ENCODE measurements at regions not wholly inside any gene's neighbourhood (a gene's known extent, or its start where the extent isn't known, plus 50 kb on each side); places are given as distances from the start of the nearest gene placed in this dataset.

DNA sequence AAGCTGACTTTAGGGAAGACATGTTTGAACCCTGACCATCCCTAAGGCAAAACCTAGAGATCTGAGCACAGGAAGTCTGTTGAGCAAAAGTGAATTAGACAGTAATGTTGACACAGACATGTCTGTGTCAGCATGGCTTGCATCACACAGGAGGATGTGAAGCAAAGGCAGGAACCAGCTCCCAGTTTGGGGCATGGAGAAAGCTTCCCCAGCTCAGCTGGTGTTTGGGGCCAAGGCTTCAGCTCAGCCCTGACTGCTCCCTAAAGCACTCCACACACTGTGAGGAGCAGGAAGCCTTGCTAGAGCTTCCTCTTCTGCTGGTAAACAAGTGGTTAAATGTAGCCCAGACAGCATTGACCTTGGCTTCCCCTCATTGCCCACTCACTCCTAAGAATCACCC is 153.8 kb upstream of the UBL3 start:
- H3K36me3 Mint-ChIP-seq (ENCODE audit: insufficient read depth, unreplicated experiment) = no peaks in the 10 kb centered on the region
- POLR2A ChIA-PET = interaction anchor here (0.8 to 1.2 kb wide), 2 partner anchors 102 to 154 kb away, joined by 3 to 4 read pairs; partner anchors contain the start of gene UBL3
- H3K4me1 Mint-ChIP-seq (ENCODE audit: insufficient read depth, unreplicated experiment) = peaks cover 19% of the 10 kb centered on the region
- CTCF ChIA-PET = interaction anchor here (0.6 to 1.1 kb wide), 4 partner anchors 13 to 158 kb away, joined by 3 to 4 read pairs (median 3); no protein-coding TSS in a partner anchor
- H3K27me3 Mint-ChIP-seq (ENCODE audit: insufficient read depth, unreplicated experiment) = no peaks in the 10 kb centered on the region
- H3K9me3 Mint-ChIP-seq (ENCODE audit: unreplicated experiment) = no peaks in the 10 kb centered on the region
- TF ChIP-seq, protein P1, sequence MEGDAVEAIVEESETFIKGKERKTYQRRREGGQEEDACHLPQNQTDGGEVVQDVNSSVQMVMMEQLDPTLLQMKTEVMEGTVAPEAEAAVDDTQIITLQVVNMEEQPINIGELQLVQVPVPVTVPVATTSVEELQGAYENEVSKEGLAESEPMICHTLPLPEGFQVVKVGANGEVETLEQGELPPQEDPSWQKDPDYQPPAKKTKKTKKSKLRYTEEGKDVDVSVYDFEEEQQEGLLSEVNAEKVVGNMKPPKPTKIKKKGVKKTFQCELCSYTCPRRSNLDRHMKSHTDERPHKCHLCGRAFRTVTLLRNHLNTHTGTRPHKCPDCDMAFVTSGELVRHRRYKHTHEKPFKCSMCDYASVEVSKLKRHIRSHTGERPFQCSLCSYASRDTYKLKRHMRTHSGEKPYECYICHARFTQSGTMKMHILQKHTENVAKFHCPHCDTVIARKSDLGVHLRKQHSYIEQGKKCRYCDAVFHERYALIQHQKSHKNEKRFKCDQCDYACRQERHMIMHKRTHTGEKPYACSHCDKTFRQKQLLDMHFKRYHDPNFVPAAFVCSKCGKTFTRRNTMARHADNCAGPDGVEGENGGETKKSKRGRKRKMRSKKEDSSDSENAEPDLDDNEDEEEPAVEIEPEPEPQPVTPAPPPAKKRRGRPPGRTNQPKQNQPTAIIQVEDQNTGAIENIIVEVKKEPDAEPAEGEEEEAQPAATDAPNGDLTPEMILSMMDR (IDR thresholded peaks at IDR 0.05; ENCODE audit: unreplicated experiment) = no peak
- H3K27ac Mint-ChIP-seq (ENCODE audit: low read depth, unreplicated experiment) = no peak overlapping the region
- no peak overlapping the region for H3K4me3 Mint-ChIP-seq (ENCODE audit: unreplicated experiment)
- peak; percentile 30 for DNase-seq (ENCODE audit: unreplicated experiment)
- no TSS peak for BruUV-seq (replicated peaks)
- intact Hi-C loops (cut with micrococcal nuclease) = loop anchor here (5.0 kb wide), 1 partner anchor 157 kb away; no protein-coding TSS in a partner anchor

DNA sequence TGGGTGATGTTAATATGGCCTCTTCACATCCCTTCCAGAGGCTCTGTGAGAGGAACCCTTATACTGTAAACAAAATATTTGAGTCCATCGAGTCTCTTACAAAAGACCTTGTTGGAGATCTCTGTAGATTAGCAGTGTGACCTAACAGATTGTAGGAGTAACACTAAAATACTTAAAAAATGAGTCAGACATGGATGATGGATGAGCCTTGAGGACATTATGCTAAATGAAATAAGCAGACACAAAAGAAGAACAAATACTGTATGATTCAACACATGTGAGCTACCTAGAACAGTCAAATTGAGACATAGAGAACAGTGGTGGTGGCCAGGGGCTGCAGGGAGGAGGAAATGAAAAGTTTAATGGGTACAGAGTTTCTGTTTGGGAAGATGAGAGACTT is 152.2 kb upstream of the UBL3 start:
- no peaks in the 10 kb centered on the region for H3K36me3 Mint-ChIP-seq (ENCODE audit: insufficient read depth, unreplicated experiment)
- DNase-seq (ENCODE audit: unreplicated experiment) = peak; percentile 67
- peaks cover 19% of the 10 kb centered on the region for H3K4me1 Mint-ChIP-seq (ENCODE audit: insufficient read depth, unreplicated experiment)
- no peaks in the 10 kb centered on the region for H3K27me3 Mint-ChIP-seq (ENCODE audit: insufficient read depth, unreplicated experiment)
- H3K4me3 Mint-ChIP-seq (ENCODE audit: unreplicated experiment) = peak overlapping the region; percentile 2
- H3K27ac Mint-ChIP-seq (ENCODE audit: low read depth, unreplicated experiment) = no peak overlapping the region
- no TSS peak for BruUV-seq (replicated peaks)
- ChIA-PET POLR2A (interaction anchor here (0.6 to 1.7 kb wide), 7 partner anchors 9 to 158 kb away, joined by 3 to 9 read pairs (median 3); no protein-coding TSS in a partner anchor), CTCF (interaction anchor here (0.7 to 1.0 kb wide), 2 partner anchors 77 to 114 kb away, joined by 3 read pairs; no protein-coding TSS in a partner anchor)
- no peaks in the 10 kb centered on the region for H3K9me3 Mint-ChIP-seq (ENCODE audit: unreplicated experiment)
- intact Hi-C loops (cut with micrococcal nuclease) = loop anchor here (5.0 kb wide), 1 partner anchor 155 kb away; no protein-coding TSS in a partner anchor
- TF ChIP-seq, protein P1 (IDR thresholded peaks at IDR 0.05; ENCODE audit: unreplicated experiment) = no peak

DNA sequence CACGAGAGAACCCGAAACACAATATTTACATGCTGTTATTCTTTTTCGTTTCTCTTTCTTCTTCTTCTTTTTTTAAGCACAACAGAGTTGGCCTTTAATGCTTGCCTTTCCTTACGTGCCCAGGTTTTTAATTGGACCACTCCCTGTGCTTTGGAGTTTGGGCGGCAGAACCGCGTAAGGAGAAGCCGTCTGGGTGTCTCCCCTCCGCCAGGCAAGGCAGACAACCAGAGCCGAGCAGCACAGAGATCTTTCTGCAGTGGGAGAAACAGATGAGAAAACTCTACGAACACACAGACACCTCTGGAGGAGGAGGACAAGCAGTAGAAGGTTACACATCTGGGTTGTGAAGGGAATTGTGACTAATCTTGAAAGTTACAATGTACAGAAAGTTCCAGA is 150.0 kb upstream of the UBL3 start:
- BruUV-seq (replicated peaks) = no TSS peak
- CTCF ChIA-PET = no interaction called here
- TF ChIP-seq, protein P1 (IDR thresholded peaks at IDR 0.05; ENCODE audit: unreplicated experiment) = no peak
- POLR2A ChIA-PET = no interaction called here
- no peak for DNase-seq (ENCODE audit: unreplicated experiment)
- H3K9me3 Mint-ChIP-seq (ENCODE audit: unreplicated experiment) = no peaks in the 10 kb centered on the region
- H3K4me3 Mint-ChIP-seq (ENCODE audit: unreplicated experiment) = no peak overlapping the region
- H3K27me3 Mint-ChIP-seq (ENCODE audit: insufficient read depth, unreplicated experiment) = no peaks in the 10 kb centered on the region
- no peaks in the 10 kb centered on the region for H3K36me3 Mint-ChIP-seq (ENCODE audit: insufficient read depth, unreplicated experiment)
- no peak overlapping the region for H3K27ac Mint-ChIP-seq (ENCODE audit: low read depth, unreplicated experiment)
- intact Hi-C loops (cut with micrococcal nuclease) = loop anchor here (5.0 kb wide), 1 partner anchor 153 kb away; no protein-coding TSS in a partner anchor
- peaks cover 19% of the 10 kb centered on the region for H3K4me1 Mint-ChIP-seq (ENCODE audit: insufficient read depth, unreplicated experiment)

DNA sequence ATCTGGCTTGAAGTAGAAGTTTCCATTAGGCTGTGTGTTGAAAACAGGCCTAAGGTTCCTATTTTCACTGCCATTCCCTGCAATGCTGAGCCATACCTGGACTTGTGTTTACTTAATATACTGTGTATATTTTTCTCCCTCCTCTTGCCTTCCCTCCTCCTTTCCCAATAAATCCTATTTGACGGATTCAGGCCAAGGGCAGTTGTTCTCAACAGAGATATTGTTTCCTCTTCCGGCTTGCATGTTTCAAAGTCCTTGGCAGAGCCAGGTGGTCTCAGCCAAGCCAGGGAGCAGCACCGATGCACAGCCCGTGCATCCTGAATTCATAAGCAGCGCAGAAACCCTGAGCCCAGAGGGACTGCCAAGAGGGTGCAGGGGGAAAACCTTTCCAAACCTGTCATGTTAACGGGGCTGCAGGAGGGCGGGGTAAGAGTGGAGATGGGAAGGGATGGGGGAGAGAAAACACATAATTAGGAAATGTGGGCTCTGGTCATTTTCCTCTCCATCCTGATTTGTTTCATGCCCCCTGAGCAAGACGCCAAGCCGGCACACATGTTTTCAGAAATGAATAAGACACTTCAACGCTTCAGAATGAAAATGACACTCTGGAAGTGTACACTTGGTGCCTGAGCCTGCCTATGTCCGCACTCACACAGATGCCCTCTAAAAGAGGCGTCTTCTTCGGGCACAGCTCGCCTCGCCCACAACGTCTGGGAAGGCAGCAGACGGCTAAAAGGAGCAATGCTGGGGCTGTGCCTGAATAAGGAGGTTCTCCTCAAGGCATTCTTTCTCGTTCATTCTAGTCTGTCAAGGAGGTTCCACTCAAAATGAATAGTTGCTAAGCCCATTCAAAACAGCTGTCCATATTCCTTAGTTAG is 149.3 kb upstream of the UBL3 start:
- Mint-ChIP-seq H3K27me3 (ENCODE audit: insufficient read depth, unreplicated experiment) (no peaks in the 10 kb centered on the region), H3K4me1 (ENCODE audit: insufficient read depth, unreplicated experiment) (peaks cover 18% of the 10 kb centered on the region), H3K27ac (ENCODE audit: low read depth, unreplicated experiment) (no peak overlapping the region), H3K4me3 (ENCODE audit: unreplicated experiment) (no peak overlapping the region), H3K36me3 (ENCODE audit: insufficient read depth, unreplicated experiment) (no peaks in the 10 kb centered on the region), H3K9me3 (ENCODE audit: unreplicated experiment) (no peaks in the 10 kb centered on the region)
- intact Hi-C loops (cut with micrococcal nuclease) = loop anchor here (5.0 kb wide), 1 partner anchor 152 kb away; no protein-coding TSS in a partner anchor
- ChIA-PET CTCF (no interaction called here), POLR2A (no interaction called here)
- no peak for DNase-seq (ENCODE audit: unreplicated experiment)
- BruUV-seq (replicated peaks) = no TSS peak
- TF ChIP-seq, protein P1 (IDR thresholded peaks at IDR 0.05; ENCODE audit: unreplicated experiment) = no peak

Data from MCF 10A (cell line).